ENCODE measurements at regions not wholly inside any gene's neighbourhood (a gene's known extent, or its start where the extent isn't known, plus 50 kb on each side); places are given as distances from the start of the nearest gene placed in this dataset.
"Not testable (repeated sequence)": the region's sequence is repeated elsewhere in the genome, so short reads cannot be mapped to it uniquely, and the experiment has no call there.

DNA sequence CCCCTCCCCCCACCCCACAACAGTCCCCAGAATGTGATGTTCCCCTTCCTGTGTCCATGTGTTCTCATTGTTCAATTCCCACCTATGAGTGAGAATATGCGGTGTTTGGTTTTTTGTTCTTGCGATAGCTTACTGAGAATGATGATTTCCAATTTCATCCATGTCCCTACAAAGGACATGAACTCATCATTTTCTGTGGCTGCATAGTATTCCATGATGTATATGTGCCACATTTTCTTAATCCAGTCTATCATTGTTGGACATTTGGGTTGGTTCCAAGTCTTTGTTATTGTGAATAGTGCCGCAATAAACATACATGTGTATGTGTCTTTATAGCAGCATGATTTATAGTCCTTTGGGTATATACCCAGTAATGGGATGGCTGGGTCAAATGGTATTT lies 308.2 kb downstream of the ZNF536 start:
- TF ChIP-seq EZH2, CTCF, EZH2phosphoT487 (IDR thresholded peaks at IDR 0.05): not testable (repeated sequence)

Data from neural progenitor cell (in vitro differentiated cells).